Fibroblast of skin of abdomen (primary cell): ENCODE measurements at regions not wholly inside any gene's neighbourhood (a gene's known extent, or its start where the extent isn't known, plus 50 kb on each side); places are given as distances from the start of the nearest gene placed in this dataset.

Source experiments
- DNase-seq: peaks from one replicate; pipeline ENCODE4 v3.0.0-alpha.2; 2013

GRCh38 chr11:69378303-69379141, 84.6 kb downstream of the MYEOV start:
- no peak for DNase-seq

GRCh38 chr11:69380451-69380901, 86.5 kb downstream of the MYEOV start:
- no peak for DNase-seq

- no peak for DNase-seq
Measured at GRCh38 chr11:69380921-69381581, 87.1 kb downstream of the MYEOV start.

- DNase-seq = no peak
Measured at GRCh38 chr11:69381681-69382130, 87.8 kb downstream of the MYEOV start.

- DNase-seq = no peak
Measured at GRCh38 chr11:69382131-69383128, 88.5 kb downstream of the MYEOV start.

- DNase-seq = no peak
Measured at GRCh38 chr11:69383372-69384250, 89.7 kb downstream of the MYEOV start.

GRCh38 chr11:69384251-69385143, 90.5 kb downstream of the MYEOV start:
- DNase-seq = no peak

- no peak for DNase-seq
Measured at GRCh38 chr11:69385144-69385820, 91.3 kb downstream of the MYEOV start.

- no peak for DNase-seq
Measured at GRCh38 chr11:69385832-69386427, 92.0 kb downstream of the MYEOV start.

GRCh38 chr11:69386594-69387408, 92.8 kb downstream of the MYEOV start:
- no peak for DNase-seq

- no peak for DNase-seq
Measured at GRCh38 chr11:69387409-69387885, 93.5 kb downstream of the MYEOV start.

- no peak for DNase-seq
Measured at GRCh38 chr11:69388210-69388609, 93.3 kb upstream of the LINC01488 start.

GRCh38 chr11:69388661-69389060, 92.8 kb upstream of the LINC01488 start:
- DNase-seq = no peak

GRCh38 chr11:69390561-69390960, 90.9 kb upstream of the LINC01488 start:
- DNase-seq = no peak

- no peak for DNase-seq
Measured at GRCh38 chr11:69391192-69392103, 90.0 kb upstream of the LINC01488 start.

- DNase-seq = no peak
Measured at GRCh38 chr11:69392104-69392653, 89.3 kb upstream of the LINC01488 start.
